Esophagus muscularis mucosa (tissue), 4 donors: ENCODE measurements at regions not wholly inside any gene's neighbourhood (a gene's known extent, or its start where the extent isn't known, plus 50 kb on each side); places are given as distances from the start of the nearest gene placed in this dataset.

Source experiments
- DNase-seq: peaks from one replicate; pipeline ENCODE4 v3.0.0-alpha.2; 2017; ENCODE audit errors: extremely low spot score
- H3K27ac ChIP-seq, 4 donors: fragments of 200-600 bp; sonication (generic); replicated peaks in 1 of 4; 1 replicate in 3 of 4; 2 replicates in 1 of 4; pipeline ENCODE4 v1.5.1; 2016 to 2019; ENCODE audit warnings: mild to moderate bottlenecking in 1 of 4
- H3K27me3 ChIP-seq, 4 donors: fragments of 200-600 bp; sonication (generic); one replicate each; pipeline versions ENCODE4 v1.5.1 to v1.6.0; 2016 to 2019
- H3K36me3 ChIP-seq, 4 donors: fragments of 200-600 bp; sonication (generic); one replicate each; pipeline ENCODE4 v1.5.1; 2016 to 2019
- H3K4me1 ChIP-seq, 4 donors: fragments of 200-600 bp; sonication (generic); one replicate each; pipeline ENCODE4 v1.5.1; 2016 to 2019
- H3K4me3 ChIP-seq, 4 donors: fragments of 200-600 bp; sonication (generic); 1 replicate in 2 of 4; 2 replicates in 2 of 4; pipeline ENCODE4 v1.5.1; 2016 to 2019; ENCODE audit warnings: mild to moderate bottlenecking in 4 of 4, moderate library complexity in 1 of 4
- H3K9me3 ChIP-seq, 4 donors: fragments of 200-600 bp; sonication (generic); 1 replicate in 3 of 4; 2 replicates in 1 of 4; pipeline ENCODE4 v1.5.1; 2016 to 2019
- CTCF ChIP-seq, 3 experiments: fragments of 200-600 bp in 2 of 3; fragments of 450-650 bp in 1 of 3; sonication (generic) in 2 of 3; IDR thresholded peaks; one replicate each; pipeline ENCODE4 v1.5.1; 2017 to 2019; ENCODE audit warnings: antibody characterized with exemption in 3 of 3, mild to moderate bottlenecking in 2 of 3, moderate library complexity in 1 of 3
- EP300 ChIP-seq: sonication (generic); formaldehyde crosslinking; IDR thresholded peaks from one replicate; pipeline ENCODE4 v1.6.1; 2017; ENCODE audit warnings: antibody characterized with exemption
- POLR2A ChIP-seq: fragments of 450-650 bp; IDR thresholded peaks from one replicate; pipeline ENCODE4 v1.6.1; 2017; ENCODE audit warnings: antibody characterized with exemption, moderate library complexity, mild to moderate bottlenecking, low read depth
- POLR2AphosphoS5 ChIP-seq, 2 donors: sonication (generic); formaldehyde crosslinking; IDR thresholded peaks; one replicate each; pipeline ENCODE4 v1.6.1; 2017; ENCODE audit warnings: antibody characterized with exemption in 2 of 2
- WGBS: methylation state at CpG from one replicate; pipeline ENCODE4 v1.1.5; 2018; 5-methylcytosine and 5-hydroxymethylcytosine counted together
- intact Hi-C: fragments of 100-400 bp; cut with DNase I; formaldehyde crosslinking; loops from one replicate; pipeline ENCODE4 v1.15.1; 2023

- intact Hi-C loops = no loop called here
- no peaks in the 10 kb centered on the region for H3K36me3 ChIP-seq
Observed at GRCh38 chr7:49479441-49479840, 294.0 kb upstream of the VWC2 start.

GRCh38 chr7:49479936-49480544 lies 293.4 kb upstream of the VWC2 start:
- Histone ChIP-seq H3K27me3 (peaks cover 0 to 4% (median 0%) of the 10 kb centered on the region in 4 donors), H3K4me1 (no peaks in the 10 kb centered on the region), H3K4me3 (no peak overlapping the region), H3K27ac (no peak overlapping the region), H3K9me3 (no peaks in the 10 kb centered on the region), H3K36me3 (no peaks in the 10 kb centered on the region)
- WGBS = 81% methylated on average over 4 of the region's 4 CpGs
- intact Hi-C loops = no loop called here
- TF ChIP-seq POLR2AphosphoS5 (IDR thresholded peaks at IDR 0.05) = no peak
- DNase-seq = no peak

More at GRCh38 chr7:49479441-49479840, 294.0 kb upstream of the VWC2 start:
- Histone ChIP-seq H3K4me3 (no peak overlapping the region), H3K9me3 (no peaks in the 10 kb centered on the region), H3K27ac (no peak overlapping the region), H3K4me1 (no peaks in the 10 kb centered on the region), H3K27me3 (peaks cover 0 to 4% (median 0%) of the 10 kb centered on the region in 4 donors)
- no peak for DNase-seq
- no peak for TF ChIP-seq CTCF (IDR thresholded peaks at IDR 0.05)
- no peak for TF ChIP-seq POLR2AphosphoS5 (IDR thresholded peaks at IDR 0.05)
- TF ChIP-seq EP300 = no peak
- no peak for TF ChIP-seq POLR2A
- WGBS = 0% methylated on average over 1 of the region's 1 CpG

GRCh38 chr7:49481075-49481474 lies 292.4 kb upstream of the VWC2 start:
- no peaks in the 10 kb centered on the region for H3K9me3 ChIP-seq
- H3K4me3 ChIP-seq = no peak overlapping the region
- no peak overlapping the region for H3K27ac ChIP-seq
- H3K4me1 ChIP-seq = no peaks in the 10 kb centered on the region
- no peaks in the 10 kb centered on the region for H3K36me3 ChIP-seq
- peaks cover 0 to 4% (median 0%) of the 10 kb centered on the region in 4 donors for H3K27me3 ChIP-seq
- intact Hi-C loops = no loop called here
- no peak for DNase-seq
- WGBS = 48% methylated on average over 1 of the region's 1 CpG
- no peak for TF ChIP-seq POLR2AphosphoS5 (IDR thresholded peaks at IDR 0.05)
- TF ChIP-seq POLR2A = no peak
- TF ChIP-seq EP300 = no peak
- TF ChIP-seq CTCF (IDR thresholded peaks at IDR 0.05) = no peak

- intact Hi-C loops = no loop called here
- Histone ChIP-seq H3K4me1 (no peaks in the 10 kb centered on the region), H3K27me3 (peaks cover 0 to 4% (median 0%) of the 10 kb centered on the region in 4 donors), H3K27ac (no peak overlapping the region), H3K4me3 (no peak overlapping the region), H3K9me3 (no peaks in the 10 kb centered on the region), H3K36me3 (no peaks in the 10 kb centered on the region)
- no peak for DNase-seq
- 63% methylated on average over 2 of the region's 2 CpGs for WGBS
- TF ChIP-seq EP300 (no peak), POLR2AphosphoS5 (IDR thresholded peaks at IDR 0.05) (no peak), POLR2A (no peak), CTCF (IDR thresholded peaks at IDR 0.05) (no peak)
Observed at GRCh38 chr7:49483142-49483541, 290.3 kb upstream of the VWC2 start.

GRCh38 chr7:49486974-49487829 lies 286.2 kb upstream of the VWC2 start:
- Histone ChIP-seq H3K4me1 (no peaks in the 10 kb centered on the region), H3K9me3 (no peaks in the 10 kb centered on the region), H3K36me3 (no peaks in the 10 kb centered on the region), H3K4me3 (no peak overlapping the region), H3K27me3 (no peaks in the 10 kb centered on the region), H3K27ac (no peak overlapping the region)
- intact Hi-C loops = no loop called here
- WGBS = 30% methylated on average over 5 of the region's 5 CpGs
- no peak for DNase-seq
- TF ChIP-seq POLR2AphosphoS5 (IDR thresholded peaks at IDR 0.05) = no peak
- TF ChIP-seq CTCF (IDR thresholded peaks at IDR 0.05) = no peak
- TF ChIP-seq POLR2A = no peak
- TF ChIP-seq EP300 = no peak
